SH-SY5Y (cell line): ENCODE measurements at regions not wholly inside any gene's neighbourhood (a gene's known extent, or its start where the extent isn't known, plus 50 kb on each side); places are given as distances from the start of the nearest gene placed in this dataset.

Experiments
- GATA2 ChIP-seq: IDR thresholded peaks from 2 replicates; pipeline ENCODE4 v1.6.1; 2011; ENCODE audit warnings: mild to moderate bottlenecking, low read depth, low read length
- GATA3 ChIP-seq: IDR thresholded peaks from 2 replicates; pipeline ENCODE4 v1.6.1; 2011; ENCODE audit warnings: low read depth, mild to moderate bottlenecking, low read length, moderate library complexity

GRCh38 chr7:118629898-118630438 lies 405.5 kb downstream of the ANKRD7 start:
- TF ChIP-seq GATA2 (no peak), GATA3 (no peak)
